ENCODE measurements at regions not wholly inside any gene's neighbourhood (a gene's known extent, or its start where the extent isn't known, plus 50 kb on each side); places are given as distances from the start of the nearest gene placed in this dataset.

DNA sequence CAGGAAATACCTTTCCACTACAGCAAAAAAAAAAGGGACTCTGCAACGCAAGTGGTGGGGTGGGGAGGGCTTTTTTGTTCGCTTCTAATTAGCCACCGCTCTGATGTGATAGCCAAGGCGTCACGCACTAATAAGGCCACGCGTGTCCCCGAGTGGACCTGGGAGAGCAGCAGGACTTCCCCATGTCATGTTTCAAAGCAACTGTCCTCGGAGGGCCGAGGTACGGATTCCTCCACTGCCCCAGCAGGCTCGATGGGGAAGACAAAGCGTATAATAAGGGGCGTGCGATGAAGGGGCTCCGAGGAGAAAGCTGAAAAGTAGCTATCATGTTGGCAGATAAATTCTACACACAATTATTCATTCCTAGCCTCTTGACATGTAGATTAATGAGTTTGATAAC is 179.7 kb upstream of the ZNF507 start:
- DNase-seq (ENCODE audit: low read depth, low spot score): no peak
- H3K27me3 ChIP-seq (ENCODE audit: insufficient read depth, insufficient read length): no peaks in the 10 kb centered on the region
- H3K9ac ChIP-seq (ENCODE audit: insufficient read length, low read depth): no peak overlapping the region
- no peaks in the 10 kb centered on the region for H3K9me3 ChIP-seq (ENCODE audit: insufficient read depth, low read length)
- no peak overlapping the region for H3K4me3 ChIP-seq (ENCODE audit: insufficient read length, low read depth)
- H3K36me3 ChIP-seq (ENCODE audit: insufficient read depth, insufficient read length, low read length): no peaks in the 10 kb centered on the region
- TF ChIP-seq YY1 (IDR thresholded peaks at IDR 0.05; ENCODE audit: insufficient read depth, insufficient read length) (no peak), SUZ12 (IDR thresholded peaks at IDR 0.05; ENCODE audit: extremely low read depth, insufficient read depth, insufficient read length) (no peak), ZNF274 (IDR thresholded peaks at IDR 0.05; ENCODE audit: low read depth, low read length) (no peak)
- no peaks in the 10 kb centered on the region for H3K4me1 ChIP-seq (ENCODE audit: insufficient read depth, insufficient read length)

DNA sequence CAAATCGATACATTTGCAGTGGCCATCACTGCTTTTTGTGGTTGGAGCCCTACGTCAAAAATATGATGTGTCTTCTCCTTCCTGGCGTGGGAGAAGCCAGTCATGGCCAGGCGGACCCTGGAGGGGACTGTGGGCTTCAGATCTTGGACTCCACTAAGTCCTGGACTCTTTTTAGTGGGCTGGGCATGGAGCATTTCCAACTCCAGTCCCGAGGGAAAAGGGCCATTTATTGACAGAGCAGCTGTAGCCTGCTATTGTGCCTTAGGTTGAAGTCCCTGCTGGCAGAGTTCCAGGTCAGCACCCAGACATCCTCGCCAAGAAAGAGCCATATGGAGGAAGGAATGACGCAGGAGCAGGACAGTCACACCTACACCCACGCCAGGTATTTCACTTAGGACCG is 179.2 kb upstream of the ZNF507 start:
- no peaks in the 10 kb centered on the region for H3K27me3 ChIP-seq (ENCODE audit: insufficient read depth, insufficient read length)
- H3K9me3 ChIP-seq (ENCODE audit: insufficient read depth, low read length): no peaks in the 10 kb centered on the region
- no peak overlapping the region for H3K9ac ChIP-seq (ENCODE audit: insufficient read length, low read depth)
- no peaks in the 10 kb centered on the region for H3K36me3 ChIP-seq (ENCODE audit: insufficient read depth, insufficient read length, low read length)
- DNase-seq (ENCODE audit: low read depth, low spot score): no peak
- no peaks in the 10 kb centered on the region for H3K4me1 ChIP-seq (ENCODE audit: insufficient read depth, insufficient read length)
- TF ChIP-seq YY1 (IDR thresholded peaks at IDR 0.05; ENCODE audit: insufficient read depth, insufficient read length): no peak
- TF ChIP-seq SUZ12 (IDR thresholded peaks at IDR 0.05; ENCODE audit: extremely low read depth, insufficient read depth, insufficient read length): no peak
- no peak for TF ChIP-seq ZNF274 (IDR thresholded peaks at IDR 0.05; ENCODE audit: low read depth, low read length)
- no peak overlapping the region for H3K4me3 ChIP-seq (ENCODE audit: insufficient read length, low read depth)

DNA sequence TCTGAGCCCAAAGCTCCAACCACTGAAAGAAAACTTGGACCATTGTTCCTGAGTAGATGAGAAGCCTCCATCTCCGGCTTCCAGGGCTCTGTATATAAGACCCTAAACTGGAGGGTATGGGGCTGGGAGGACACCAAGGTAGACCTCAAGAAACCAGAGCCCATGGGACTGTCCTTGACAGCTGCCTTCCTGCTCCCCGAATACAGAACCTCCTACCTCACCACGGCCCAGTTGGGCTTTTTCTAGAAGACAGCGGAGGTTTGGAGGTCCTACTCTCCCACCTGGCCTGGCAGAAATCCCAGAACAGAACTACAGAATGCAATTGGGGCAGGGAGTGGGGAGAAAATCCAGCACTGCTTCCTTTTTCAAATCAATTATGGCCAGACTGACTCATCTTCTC is 177.3 kb upstream of the ZNF507 start:
- no peaks in the 10 kb centered on the region for H3K27me3 ChIP-seq (ENCODE audit: insufficient read depth, insufficient read length)
- H3K9ac ChIP-seq (ENCODE audit: insufficient read length, low read depth): no peak overlapping the region
- H3K9me3 ChIP-seq (ENCODE audit: insufficient read depth, low read length): no peaks in the 10 kb centered on the region
- DNase-seq (ENCODE audit: low read depth, low spot score): no peak
- H3K4me1 ChIP-seq (ENCODE audit: insufficient read depth, insufficient read length): no peaks in the 10 kb centered on the region
- H3K4me3 ChIP-seq (ENCODE audit: insufficient read length, low read depth): no peak overlapping the region
- TF ChIP-seq ZNF274 (IDR thresholded peaks at IDR 0.05; ENCODE audit: low read depth, low read length) (no peak), YY1 (IDR thresholded peaks at IDR 0.05; ENCODE audit: insufficient read depth, insufficient read length) (no peak), SUZ12 (IDR thresholded peaks at IDR 0.05; ENCODE audit: extremely low read depth, insufficient read depth, insufficient read length) (no peak)
- no peaks in the 10 kb centered on the region for H3K36me3 ChIP-seq (ENCODE audit: insufficient read depth, insufficient read length, low read length)

DNA sequence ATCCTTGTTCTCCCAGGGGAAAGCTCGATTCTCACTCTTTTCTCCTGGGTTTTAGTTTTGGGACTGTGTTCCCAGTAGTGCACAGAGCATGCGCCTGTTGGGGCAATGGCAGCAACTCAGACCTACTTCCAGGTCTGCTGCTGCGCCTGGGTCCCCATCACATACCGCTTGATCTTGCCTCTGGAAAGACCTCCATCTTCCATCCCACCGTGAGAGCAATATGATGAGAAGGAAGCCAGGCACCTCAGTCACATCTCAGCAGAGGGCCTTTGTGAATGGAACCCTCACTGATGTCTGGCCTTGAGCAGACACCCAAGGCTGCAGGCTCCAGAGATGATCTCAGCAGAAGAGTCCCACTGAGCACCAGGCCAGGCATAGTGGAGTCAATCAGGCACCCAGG is 176.8 kb upstream of the ZNF507 start:
- no peak for TF ChIP-seq ZNF274 (IDR thresholded peaks at IDR 0.05; ENCODE audit: low read depth, low read length)
- no peak for TF ChIP-seq SUZ12 (IDR thresholded peaks at IDR 0.05; ENCODE audit: extremely low read depth, insufficient read depth, insufficient read length)
- TF ChIP-seq YY1 (IDR thresholded peaks at IDR 0.05; ENCODE audit: insufficient read depth, insufficient read length): no peak
- DNase-seq (ENCODE audit: low read depth, low spot score): no peak
- no peaks in the 10 kb centered on the region for H3K27me3 ChIP-seq (ENCODE audit: insufficient read depth, insufficient read length)
- H3K36me3 ChIP-seq (ENCODE audit: insufficient read depth, insufficient read length, low read length): no peaks in the 10 kb centered on the region
- H3K9ac ChIP-seq (ENCODE audit: insufficient read length, low read depth): no peak overlapping the region
- no peaks in the 10 kb centered on the region for H3K9me3 ChIP-seq (ENCODE audit: insufficient read depth, low read length)
- no peak overlapping the region for H3K4me3 ChIP-seq (ENCODE audit: insufficient read length, low read depth)
- no peaks in the 10 kb centered on the region for H3K4me1 ChIP-seq (ENCODE audit: insufficient read depth, insufficient read length)

DNA sequence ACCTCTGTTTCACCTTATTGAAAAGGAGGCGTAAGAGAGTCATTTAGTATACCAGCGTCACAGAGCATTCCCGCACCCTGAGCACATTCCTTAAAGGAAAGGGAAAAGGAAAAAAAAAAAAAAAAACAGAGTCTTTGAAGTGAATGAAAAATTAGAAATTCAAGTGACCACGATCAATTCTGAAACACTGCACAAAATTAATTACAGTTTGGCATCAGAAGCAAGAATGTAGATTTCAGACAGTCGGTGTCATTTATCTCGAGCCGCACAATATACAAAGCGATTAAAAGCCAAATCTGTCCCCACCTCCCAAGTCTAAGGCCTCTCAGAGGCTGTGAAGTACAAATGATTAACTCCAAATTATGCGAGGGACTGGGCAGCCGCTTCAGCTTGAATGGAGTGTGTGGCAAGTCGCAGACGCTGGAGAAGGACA is 173.7 kb upstream of the ZNF507 start:
- TF ChIP-seq SUZ12 (IDR thresholded peaks at IDR 0.05; ENCODE audit: extremely low read depth, insufficient read depth, insufficient read length) (no peak), ZNF274 (IDR thresholded peaks at IDR 0.05; ENCODE audit: low read depth, low read length) (no peak), YY1 (IDR thresholded peaks at IDR 0.05; ENCODE audit: insufficient read depth, insufficient read length) (no peak)
- Histone ChIP-seq H3K4me3 (ENCODE audit: insufficient read length, low read depth) (no peak overlapping the region), H3K9ac (ENCODE audit: insufficient read length, low read depth) (no peak overlapping the region), H3K36me3 (ENCODE audit: insufficient read depth, insufficient read length, low read length) (no peaks in the 10 kb centered on the region), H3K9me3 (ENCODE audit: insufficient read depth, low read length) (no peaks in the 10 kb centered on the region), H3K4me1 (ENCODE audit: insufficient read depth, insufficient read length) (no peaks in the 10 kb centered on the region), H3K27me3 (ENCODE audit: insufficient read depth, insufficient read length) (no peaks in the 10 kb centered on the region)
- no peak for DNase-seq (ENCODE audit: low read depth, low spot score)

DNA sequence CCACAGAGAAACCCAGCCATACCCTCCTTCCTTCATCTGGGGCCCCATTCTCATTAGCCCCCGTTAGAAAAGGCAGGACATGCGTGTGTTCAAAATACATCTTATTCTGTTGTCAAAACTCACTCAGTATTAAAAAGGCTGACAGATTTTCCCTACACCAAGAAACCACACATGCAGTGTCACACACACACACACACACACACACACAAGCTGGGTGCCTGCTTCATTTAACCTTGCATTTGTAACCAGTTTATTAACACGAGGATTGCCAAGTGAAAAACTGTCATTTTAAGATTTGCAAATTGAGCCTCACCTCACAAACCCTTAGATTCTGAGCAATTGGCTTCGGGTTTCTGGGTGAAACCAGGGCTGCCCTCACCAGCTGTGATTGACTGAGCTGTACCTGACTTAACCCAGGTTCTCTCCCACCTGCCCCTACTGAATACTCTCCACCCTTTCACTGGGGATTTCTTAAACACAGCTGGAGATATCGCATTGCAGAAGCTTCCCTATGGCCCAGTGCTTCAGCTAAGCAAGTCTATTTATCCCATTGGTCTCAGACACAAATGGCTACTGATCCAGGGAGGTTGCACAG is 172.7 kb upstream of the ZNF507 start:
- H3K9ac ChIP-seq (ENCODE audit: insufficient read length, low read depth): no peak overlapping the region
- no peaks in the 10 kb centered on the region for H3K27me3 ChIP-seq (ENCODE audit: insufficient read depth, insufficient read length)
- H3K4me1 ChIP-seq (ENCODE audit: insufficient read depth, insufficient read length): no peaks in the 10 kb centered on the region
- DNase-seq (ENCODE audit: low read depth, low spot score): no peak
- H3K9me3 ChIP-seq (ENCODE audit: insufficient read depth, low read length): no peaks in the 10 kb centered on the region
- no peak for TF ChIP-seq ZNF274 (IDR thresholded peaks at IDR 0.05; ENCODE audit: low read depth, low read length)
- H3K4me3 ChIP-seq (ENCODE audit: insufficient read length, low read depth): no peak overlapping the region
- H3K36me3 ChIP-seq (ENCODE audit: insufficient read depth, insufficient read length, low read length): no peaks in the 10 kb centered on the region

DNA sequence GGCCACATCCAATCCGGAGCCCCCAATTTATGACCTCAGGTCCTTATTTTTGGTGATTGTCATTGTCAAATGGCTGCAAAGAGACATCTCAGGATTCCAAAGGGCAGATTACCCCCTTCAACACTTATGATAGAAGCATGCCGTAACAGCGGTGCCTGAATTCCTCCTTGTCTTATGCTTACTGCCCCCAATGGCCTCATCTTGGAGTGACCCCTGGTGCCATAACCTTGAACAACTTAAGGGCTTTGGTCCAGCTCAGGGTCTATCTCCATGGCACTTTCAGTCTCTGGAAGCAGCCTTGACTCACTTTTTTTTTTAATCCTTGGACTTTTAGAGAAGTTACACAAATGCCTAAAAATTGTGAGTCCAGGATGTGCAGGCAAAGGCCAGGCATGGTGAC is 171.6 kb upstream of the ZNF507 start:
- no peak overlapping the region for H3K9ac ChIP-seq (ENCODE audit: insufficient read length, low read depth)
- no peaks in the 10 kb centered on the region for H3K4me1 ChIP-seq (ENCODE audit: insufficient read depth, insufficient read length)
- no peak overlapping the region for H3K4me3 ChIP-seq (ENCODE audit: insufficient read length, low read depth)
- DNase-seq (ENCODE audit: low read depth, low spot score): no peak
- H3K27me3 ChIP-seq (ENCODE audit: insufficient read depth, insufficient read length): no peaks in the 10 kb centered on the region
- no peaks in the 10 kb centered on the region for H3K36me3 ChIP-seq (ENCODE audit: insufficient read depth, insufficient read length, low read length)
- no peaks in the 10 kb centered on the region for H3K9me3 ChIP-seq (ENCODE audit: insufficient read depth, low read length)
- TF ChIP-seq YY1 (IDR thresholded peaks at IDR 0.05; ENCODE audit: insufficient read depth, insufficient read length): no peak
- TF ChIP-seq SUZ12 (IDR thresholded peaks at IDR 0.05; ENCODE audit: extremely low read depth, insufficient read depth, insufficient read length): no peak
